ENCODE measurements at regions not wholly inside any gene's neighbourhood (a gene's known extent, or its start where the extent isn't known, plus 50 kb on each side); places are given as distances from the start of the nearest gene placed in this dataset.
"Not testable (repeated sequence)": the region's sequence is repeated elsewhere in the genome, so short reads cannot be mapped to it uniquely, and the experiment has no call there.

GRCh38 chr9:22508354-22508753, 61.7 kb downstream of the DMRTA1 start:
- DNase-seq; H3K4me3 ChIP-seq; H3K4me1 ChIP-seq; intact Hi-C loops (cut with DNase I); H3K27ac ChIP-seq; H3K27me3 ChIP-seq; H3K9me3 ChIP-seq; ATAC-seq; H3K36me3 ChIP-seq: not testable (repeated sequence)
- 88 to 91% methylated on average over 6 of the region's 6 CpGs for WGBS, 2 donors

- intact Hi-C loops (cut with DNase I), result no loop called here
- no peaks in the 10 kb centered on the region for H3K36me3 ChIP-seq
- no peaks in the 10 kb centered on the region for H3K4me1 ChIP-seq
- 85 to 86% methylated on average over 11 of the region's 11 CpGs for WGBS, 2 donors
- H3K27me3 ChIP-seq, result no peaks in the 10 kb centered on the region
- no peak for DNase-seq
- no peak for TF ChIP-seq CTCF (IDR thresholded peaks at IDR 0.05)
- H3K4me3 ChIP-seq, result no peak overlapping the region
- H3K9me3 ChIP-seq, result no peaks in the 10 kb centered on the region
- no peak overlapping the region for H3K27ac ChIP-seq
- no peak for ATAC-seq
Observed at GRCh38 chr9:22508790-22509189, 62.2 kb downstream of the DMRTA1 start.

- DNase-seq, result no peak
- H3K36me3 ChIP-seq, result no peaks in the 10 kb centered on the region
- no peak overlapping the region for H3K27ac ChIP-seq
- WGBS, 2 donors, result 82% methylated on average over 3 of the region's 3 CpGs
- H3K9me3 ChIP-seq, result no peaks in the 10 kb centered on the region
- no peak for TF ChIP-seq CTCF (IDR thresholded peaks at IDR 0.05)
- no peaks in the 10 kb centered on the region for H3K27me3 ChIP-seq
- intact Hi-C loops (cut with DNase I), result no loop called here
- H3K4me1 ChIP-seq, result no peaks in the 10 kb centered on the region
- H3K4me3 ChIP-seq, result no peak overlapping the region
- ATAC-seq, result no peak
Observed at GRCh38 chr9:22512495-22512894, 65.9 kb downstream of the DMRTA1 start.

- ATAC-seq (no peak), DNase-seq (no peak)
- H3K36me3 ChIP-seq, result no peaks in the 10 kb centered on the region
- no peak overlapping the region for H3K27ac ChIP-seq
- no peaks in the 10 kb centered on the region for H3K4me1 ChIP-seq
- H3K9me3 ChIP-seq, result no peaks in the 10 kb centered on the region
- TF ChIP-seq CTCF (IDR thresholded peaks at IDR 0.05), result no peak
- H3K4me3 ChIP-seq, result no peak overlapping the region
- intact Hi-C loops (cut with DNase I), result no loop called here
- no peaks in the 10 kb centered on the region for H3K27me3 ChIP-seq
Observed at GRCh38 chr9:22514871-22515270, 68.2 kb downstream of the DMRTA1 start.

- TF ChIP-seq CTCF (IDR thresholded peaks at IDR 0.05), result no peak
- Histone ChIP-seq H3K4me1 (no peaks in the 10 kb centered on the region), H3K27ac (no peak overlapping the region), H3K36me3 (no peaks in the 10 kb centered on the region), H3K9me3 (no peaks in the 10 kb centered on the region), H3K4me3 (no peak overlapping the region), H3K27me3 (no peaks in the 10 kb centered on the region)
- DNase-seq (no peak), ATAC-seq (no peak)
- 61 to 63% methylated on average over 5 of the region's 5 CpGs for WGBS, 2 donors
- intact Hi-C loops (cut with DNase I), result no loop called here
Observed at GRCh38 chr9:22522206-22522740, 75.6 kb downstream of the DMRTA1 start.

All from heart right ventricle (tissue), 16 donors.